Liver (tissue), 8 donors: ENCODE measurements at regions not wholly inside any gene's neighbourhood (a gene's known extent, or its start where the extent isn't known, plus 50 kb on each side); places are given as distances from the start of the nearest gene placed in this dataset.

Experiments
- DNase-seq: peaks from one replicate; pipeline ENCODE4 v3.0.0-alpha.2; 2017; ENCODE audit warnings: low spot score
- H3K27ac ChIP-seq, 2 donors: one replicate each; pipeline ENCODE4 v1.7.0; 2013; ENCODE audit warnings: inconsistent platforms in 2 of 2, low read length in 2 of 2, control low read depth in 1 of 2, low read depth in 1 of 2, mild to moderate bottlenecking in 1 of 2
- H3K27me3 ChIP-seq, 4 donors: one replicate each; pipeline versions ENCODE4 v1.6.1 to v1.7.0; 2013; ENCODE audit warnings: low read length in 3 of 4, inconsistent platforms in 1 of 4, mild to moderate bottlenecking in 1 of 4, moderate library complexity in 1 of 4; ENCODE audit not compliant: control insufficient read depth in 4 of 4, insufficient read depth in 4 of 4
- H3K36me3 ChIP-seq, 4 donors: one replicate each; pipeline versions ENCODE4 v1.6.1 to v1.7.0; 2013; ENCODE audit warnings: low read length in 3 of 4, mild to moderate bottlenecking in 3 of 4, low read depth in 1 of 4, moderate library complexity in 1 of 4; ENCODE audit not compliant: control insufficient read depth in 4 of 4, insufficient read depth in 3 of 4
- H3K4me1 ChIP-seq, 4 donors: one replicate each; pipeline versions ENCODE4 v1.6.1 to v1.7.0; 2013; ENCODE audit warnings: low read length in 3 of 4, mild to moderate bottlenecking in 3 of 4, moderate library complexity in 1 of 4; ENCODE audit not compliant: control insufficient read depth in 4 of 4, insufficient read depth in 4 of 4
- H3K4me3 ChIP-seq, 3 donors: one replicate each; pipeline versions ENCODE4 v1.6.1 to v1.7.0; 2013; ENCODE audit warnings: low read length in 3 of 3, control low read depth in 1 of 3, low read depth in 1 of 3, mild to moderate bottlenecking in 1 of 3
- H3K9ac ChIP-seq, 2 donors: one replicate each; pipeline ENCODE4 v1.7.0; 2013; ENCODE audit warnings: low read length in 2 of 2, mild to moderate bottlenecking in 2 of 2, moderate library complexity in 2 of 2, control low read depth in 1 of 2, low read depth in 1 of 2
- H3K9me3 ChIP-seq, 4 donors: one replicate each; pipeline versions ENCODE4 v1.6.1 to v1.7.0; 2013; ENCODE audit warnings: low read length in 3 of 4; ENCODE audit not compliant: control insufficient read depth in 4 of 4
- ATF3 ChIP-seq: IDR thresholded peaks from 2 replicates; pipeline ENCODE4 v1.6.1; 2016; ENCODE audit warnings: antibody characterized with exemption
- EGR1 ChIP-seq, 2 donors: IDR thresholded peaks; 2 replicates each; pipeline ENCODE4 v1.6.1; 2016 to 2018; ENCODE audit warnings: antibody characterized with exemption in 2 of 2, low read depth in 2 of 2
- FOXA1 ChIP-seq: IDR thresholded peaks from 2 replicates; pipeline ENCODE4 v1.6.1; 2016; ENCODE audit warnings: antibody characterized with exemption
- FOXA2 ChIP-seq: IDR thresholded peaks from 2 replicates; pipeline ENCODE4 v1.6.1; 2016; ENCODE audit warnings: antibody characterized with exemption
- GABPA ChIP-seq, 2 donors: IDR thresholded peaks in 1 of 2; conservative IDR thresholded peaks in 1 of 2; 2 replicates each; pipeline ENCODE4 v1.6.1; 2016; ENCODE audit warnings: antibody characterized with exemption in 2 of 2, mild to moderate bottlenecking in 1 of 2, moderate library complexity in 1 of 2
- HNF4A ChIP-seq, 2 donors: conservative IDR thresholded peaks; 2 replicates each; pipeline ENCODE4 v1.6.1; 2016; ENCODE audit warnings: antibody characterized with exemption in 2 of 2, mild to moderate bottlenecking in 2 of 2
- HNF4G ChIP-seq: IDR thresholded peaks from 2 replicates; pipeline ENCODE4 v1.6.1; 2016; ENCODE audit warnings: antibody characterized with exemption
- JUND ChIP-seq, 2 donors: IDR thresholded peaks; 2 replicates each; pipeline ENCODE4 v1.6.1; 2016; ENCODE audit warnings: antibody characterized with exemption in 2 of 2
- NR2F2 ChIP-seq: IDR thresholded peaks from 2 replicates; pipeline ENCODE4 v1.6.1; 2016; ENCODE audit warnings: antibody characterized with exemption
- RAD21 ChIP-seq, 2 donors: IDR thresholded peaks; 2 replicates each; pipeline ENCODE4 v1.6.1; 2016; ENCODE audit warnings: antibody characterized with exemption in 2 of 2, mild to moderate bottlenecking in 2 of 2
- REST ChIP-seq: IDR thresholded peaks from 2 replicates; pipeline ENCODE4 v1.6.1; 2016; ENCODE audit warnings: antibody characterized with exemption, mild to moderate bottlenecking
- RXRA ChIP-seq, 2 donors: IDR thresholded peaks; 2 replicates each; pipeline ENCODE4 v1.6.1; 2017 to 2018; ENCODE audit warnings: antibody characterized with exemption in 2 of 2, mild to moderate bottlenecking in 1 of 2
- SP1 ChIP-seq: IDR thresholded peaks from 2 replicates; pipeline ENCODE4 v1.6.1; 2018; ENCODE audit warnings: antibody characterized with exemption, mild to moderate bottlenecking
- TAF1 ChIP-seq: conservative IDR thresholded peaks from 2 replicates; pipeline ENCODE4 v1.6.1; 2016; ENCODE audit warnings: antibody characterized with exemption, mild to moderate bottlenecking
- YY1 ChIP-seq: IDR thresholded peaks from 2 replicates; pipeline ENCODE4 v1.6.1; 2016; ENCODE audit warnings: antibody characterized with exemption, mild to moderate bottlenecking
- ZBTB33 ChIP-seq: IDR thresholded peaks from 2 replicates; pipeline ENCODE4 v1.6.1; 2016; ENCODE audit warnings: antibody characterized with exemption
- WGBS: extraction: QIAGEN DNeasy Blood & Tissue Kit; methylation state at CpG from one replicate; pipeline ENCODE4 v1.1.7; 2013; 5-methylcytosine and 5-hydroxymethylcytosine counted together
- TF ChIP-seq, protein P1 (sequence below): fragments of 150-350 bp; IDR thresholded peaks from 2 replicates; pipeline ENCODE4 v1.5.1; 2017; ENCODE audit warnings: improper control_type of control experiment, low read depth, low read length; ENCODE audit not compliant: missing input control
- TF ChIP-seq, protein P2 (sequence below): IDR thresholded peaks from 2 replicates; pipeline ENCODE4 v1.6.1; 2016; ENCODE audit warnings: antibody characterized with exemption
- donor health status: healthy.
- donor health status: healthy.
- donor health status: healthy.
- donor health status: healthy.
- donor health status: healthy.

- Histone ChIP-seq H3K9me3 (peaks cover 0 to 6% (median 4%) of the 10 kb centered on the region in 4 donors), H3K4me1 (no peaks in the 10 kb centered on the region), H3K4me3 (no peak overlapping the region), H3K36me3 (no peaks in the 10 kb centered on the region), H3K27ac (no peak overlapping the region), H3K9ac (no peak overlapping the region), H3K27me3 (peaks cover 0 to 4% (median 0%) of the 10 kb centered on the region in 4 donors)
- TF ChIP-seq FOXA2 (no peak), GABPA (IDR thresholded peaks at IDR 0.05 in 1 of 2, conservative IDR thresholded peaks at IDR 0.05 in 1 of 2) (no peak), HNF4A (conservative IDR thresholded peaks at IDR 0.05) (no peak), RAD21 (IDR thresholded peaks at IDR 0.05) (no peak), NR2F2 (no peak), TAF1 (no peak), EGR1 (IDR thresholded peaks at IDR 0.05; ENCODE audit: low read depth in 2 of 2) (no peak), HNF4G (no peak), JUND (IDR thresholded peaks at IDR 0.05) (no peak), FOXA1 (no peak)
- TF ChIP-seq, protein P1, sequence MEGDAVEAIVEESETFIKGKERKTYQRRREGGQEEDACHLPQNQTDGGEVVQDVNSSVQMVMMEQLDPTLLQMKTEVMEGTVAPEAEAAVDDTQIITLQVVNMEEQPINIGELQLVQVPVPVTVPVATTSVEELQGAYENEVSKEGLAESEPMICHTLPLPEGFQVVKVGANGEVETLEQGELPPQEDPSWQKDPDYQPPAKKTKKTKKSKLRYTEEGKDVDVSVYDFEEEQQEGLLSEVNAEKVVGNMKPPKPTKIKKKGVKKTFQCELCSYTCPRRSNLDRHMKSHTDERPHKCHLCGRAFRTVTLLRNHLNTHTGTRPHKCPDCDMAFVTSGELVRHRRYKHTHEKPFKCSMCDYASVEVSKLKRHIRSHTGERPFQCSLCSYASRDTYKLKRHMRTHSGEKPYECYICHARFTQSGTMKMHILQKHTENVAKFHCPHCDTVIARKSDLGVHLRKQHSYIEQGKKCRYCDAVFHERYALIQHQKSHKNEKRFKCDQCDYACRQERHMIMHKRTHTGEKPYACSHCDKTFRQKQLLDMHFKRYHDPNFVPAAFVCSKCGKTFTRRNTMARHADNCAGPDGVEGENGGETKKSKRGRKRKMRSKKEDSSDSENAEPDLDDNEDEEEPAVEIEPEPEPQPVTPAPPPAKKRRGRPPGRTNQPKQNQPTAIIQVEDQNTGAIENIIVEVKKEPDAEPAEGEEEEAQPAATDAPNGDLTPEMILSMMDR, result no peak
- TF ChIP-seq, protein P2, sequence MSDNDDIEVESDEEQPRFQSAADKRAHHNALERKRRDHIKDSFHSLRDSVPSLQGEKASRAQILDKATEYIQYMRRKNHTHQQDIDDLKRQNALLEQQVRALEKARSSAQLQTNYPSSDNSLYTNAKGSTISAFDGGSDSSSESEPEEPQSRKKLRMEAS, result no peak
- WGBS, result 78% methylated on average over 15 of the region's 15 CpGs
- no peak for DNase-seq
These were observed 384.5 kb upstream of the SULF2 start for GRCh38 chr20:48169650-48170225.

DNA sequence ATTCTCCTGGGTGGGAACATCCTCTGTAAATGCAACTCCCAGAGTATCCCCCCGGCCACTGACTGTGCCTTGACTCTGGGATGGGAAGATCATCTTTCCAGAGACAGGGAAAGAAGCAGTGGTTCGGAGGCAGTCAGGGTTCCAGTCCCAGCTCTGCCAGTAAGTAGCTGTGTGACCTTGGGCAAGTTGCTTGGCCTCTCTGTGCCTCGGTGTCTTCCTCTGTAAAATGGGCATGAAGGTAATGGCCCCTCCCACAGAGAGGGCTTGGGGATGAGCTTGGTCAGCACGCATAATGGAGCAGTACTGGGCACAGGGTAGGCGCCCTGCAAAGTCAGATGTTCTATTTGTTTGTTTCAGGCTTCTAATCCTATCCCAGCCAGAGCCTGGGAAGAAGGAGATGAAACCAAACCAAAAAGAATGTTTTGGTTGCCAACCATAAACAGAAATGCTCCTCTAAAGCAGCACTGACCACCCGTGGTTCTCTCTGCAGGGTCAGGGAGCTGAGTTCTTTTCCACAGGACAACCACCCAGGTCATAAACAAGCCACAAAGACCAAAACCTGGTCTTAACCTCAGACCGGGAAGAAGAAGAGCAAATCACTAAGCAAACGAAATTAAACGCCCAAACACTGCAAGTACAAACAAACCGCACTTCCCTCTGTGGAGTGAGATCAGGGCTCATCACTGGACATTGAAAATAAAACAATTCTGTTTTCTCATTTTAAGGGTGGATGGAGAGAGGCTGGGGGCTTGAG is 381.0 kb upstream of the SULF2 start:
- WGBS, result 50% methylated on average over 10 of the region's 10 CpGs
- TF ChIP-seq HNF4A (conservative IDR thresholded peaks at IDR 0.05) (no peak), JUND (IDR thresholded peaks at IDR 0.05) (no peak), ZBTB33 (no peak), ATF3 (no peak), SP1 (no peak), EGR1 (IDR thresholded peaks at IDR 0.05; ENCODE audit: low read depth in 2 of 2) (no peak), FOXA2 (no peak), HNF4G (no peak), RAD21 (IDR thresholded peaks at IDR 0.05) (no peak), REST (no peak), RXRA (IDR thresholded peaks at IDR 0.05) (no peak), TAF1 (no peak), GABPA (IDR thresholded peaks at IDR 0.05 in 1 of 2, conservative IDR thresholded peaks at IDR 0.05 in 1 of 2) (no peak), NR2F2 (no peak), FOXA1 (no peak), YY1 (no peak)
- TF ChIP-seq, protein P1, result no peak
- TF ChIP-seq, protein P2, result no peak
- Histone ChIP-seq H3K4me3 (no peak overlapping the region), H3K27me3 (peaks cover 0 to 4% (median 0%) of the 10 kb centered on the region in 4 donors), H3K36me3 (no peaks in the 10 kb centered on the region), H3K4me1 (no peaks in the 10 kb centered on the region), H3K9me3 (no peaks in the 10 kb centered on the region), H3K27ac (no peak overlapping the region), H3K9ac (no peak overlapping the region)
- no peak for DNase-seq
